ENCODE measurements at regions not wholly inside any gene's neighbourhood (a gene's known extent, or its start where the extent isn't known, plus 50 kb on each side); places are given as distances from the start of the nearest gene placed in this dataset.
A peak's percentile ranks its signal among the peaks of the same experiment; 100 is the strongest.

GRCh38 chr3:168273036-168273435 is 177.3 kb upstream of the GOLIM4 start:
- no peak for DNase-seq

- no peak for DNase-seq
Observed at GRCh38 chr3:168272343-168272985, 176.7 kb upstream of the GOLIM4 start.

- DNase-seq: no peak
Observed at GRCh38 chr3:168271932-168272331, 176.2 kb upstream of the GOLIM4 start.

- no peak for DNase-seq
Observed at GRCh38 chr3:168269001-168269400, 173.3 kb upstream of the GOLIM4 start.

- DNase-seq: no peak
Observed at GRCh38 chr3:168267179-168267578, 171.5 kb upstream of the GOLIM4 start.

GRCh38 chr3:168266335-168266734 is 170.6 kb upstream of the GOLIM4 start:
- no peak for DNase-seq

DNA sequence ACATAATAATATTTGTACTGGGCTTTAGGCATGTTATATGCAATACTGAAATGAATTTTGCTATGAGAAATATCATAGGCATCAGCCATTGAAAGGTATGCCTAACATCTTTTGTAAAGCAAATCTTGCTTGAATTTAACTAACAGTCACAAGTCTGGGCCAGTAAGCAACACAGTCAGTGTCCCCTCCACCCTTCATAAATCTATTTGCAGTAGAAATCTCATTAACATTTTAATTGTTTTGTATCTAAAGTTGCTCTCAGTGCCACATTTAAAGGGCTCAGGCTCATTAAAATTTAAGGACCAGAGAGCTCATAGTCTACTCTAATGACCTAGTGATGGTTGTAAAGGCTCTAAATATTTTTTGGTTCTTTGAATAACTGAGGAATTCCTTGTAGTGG is 167.2 kb upstream of the GOLIM4 start:
- no peak for DNase-seq

DNA sequence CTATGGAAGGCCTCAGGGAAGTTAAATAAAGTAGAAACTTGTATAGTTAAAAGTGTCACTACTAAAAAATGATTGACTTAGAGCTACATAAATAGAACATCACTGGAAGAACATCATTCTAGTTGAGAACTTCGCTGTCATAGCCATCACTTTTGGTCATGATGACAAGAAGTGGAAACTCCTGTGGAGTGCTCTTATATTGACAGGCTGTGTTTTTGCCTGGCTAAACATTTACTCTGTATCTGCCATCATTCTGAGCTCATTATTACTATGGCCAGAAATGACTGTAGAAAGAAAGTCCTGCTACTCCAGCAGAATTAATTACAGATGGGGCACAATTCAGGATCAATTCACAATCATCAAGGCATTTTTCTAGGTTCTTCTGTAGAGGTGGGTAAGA is 165.1 kb upstream of the GOLIM4 start:
- DNase-seq: no peak

GRCh38 chr3:168251371-168251770 is 155.6 kb upstream of the GOLIM4 start:
- DNase-seq: no peak

DNA sequence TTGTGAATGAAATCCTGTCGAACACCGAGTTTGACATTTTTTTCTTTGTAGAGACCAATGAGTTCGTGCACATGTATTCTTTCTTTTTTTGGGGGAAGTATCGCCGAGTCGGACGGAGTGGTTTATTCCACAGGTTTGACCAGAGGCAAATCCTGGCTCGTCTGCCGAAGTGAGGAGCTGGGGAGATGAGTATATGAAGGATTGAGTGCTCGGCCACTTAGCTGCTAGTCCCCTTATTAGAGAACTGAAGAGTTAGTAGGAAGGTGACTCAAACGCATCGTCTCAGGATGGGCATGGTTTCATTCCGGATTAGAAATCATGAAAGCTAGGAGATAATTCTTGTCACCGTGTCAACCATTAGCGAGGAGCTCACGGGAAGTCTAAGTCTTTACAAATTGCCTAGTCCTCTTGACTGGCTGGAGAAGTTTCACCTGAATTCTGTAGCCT is 154.7 kb upstream of the GOLIM4 start:
- DNase-seq: no peak

DNA sequence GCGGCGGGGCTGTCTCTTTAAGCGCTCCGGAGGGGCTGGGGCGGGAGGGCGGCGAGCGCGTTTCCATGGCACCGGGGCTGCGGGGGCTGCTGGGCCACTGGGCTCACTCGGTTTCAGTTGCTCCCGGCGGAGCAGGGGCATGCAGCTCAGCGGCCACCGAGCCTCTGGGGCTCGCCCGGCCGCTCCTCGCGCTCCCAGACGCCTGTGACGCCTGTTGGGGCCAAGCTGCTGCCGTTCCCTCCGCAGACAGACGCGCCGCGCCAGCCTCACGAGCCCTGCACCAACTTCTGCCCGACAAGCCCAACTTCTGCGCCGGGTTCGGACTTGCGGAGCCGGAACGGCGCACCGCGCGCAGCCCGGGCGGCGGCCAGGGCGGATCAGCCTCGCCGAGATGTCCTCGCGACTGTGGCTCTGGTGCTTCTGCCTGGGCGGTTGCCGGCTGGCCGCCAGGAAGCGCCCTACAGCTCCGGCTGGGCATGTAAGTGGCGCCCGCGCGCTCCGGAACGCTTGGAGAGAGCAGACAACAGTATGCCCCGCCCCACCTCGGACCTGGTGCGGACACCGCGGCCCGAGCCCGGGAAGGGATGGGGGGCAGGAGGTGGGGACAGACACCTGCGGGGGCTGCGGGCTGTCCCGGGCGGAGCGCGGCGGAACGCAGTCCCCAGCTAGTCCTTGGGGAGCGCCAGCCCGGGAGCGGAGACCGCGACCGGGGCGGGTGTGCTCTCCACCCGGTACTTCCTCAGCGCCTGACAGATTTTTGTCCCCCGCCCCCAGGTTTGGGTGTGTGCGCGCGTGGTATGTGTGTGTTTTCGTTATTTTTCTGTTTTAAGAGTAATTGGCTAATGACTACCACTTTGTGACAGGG is 154.1 kb upstream of the GOLIM4 start:
- peak; percentile 40 for DNase-seq

GRCh38 chr3:168249205-168249549 is 153.5 kb upstream of the GOLIM4 start:
- no peak for DNase-seq

- peak; percentile 6 for DNase-seq
Observed at GRCh38 chr3:168248383-168249204, 152.9 kb upstream of the GOLIM4 start.

DNA sequence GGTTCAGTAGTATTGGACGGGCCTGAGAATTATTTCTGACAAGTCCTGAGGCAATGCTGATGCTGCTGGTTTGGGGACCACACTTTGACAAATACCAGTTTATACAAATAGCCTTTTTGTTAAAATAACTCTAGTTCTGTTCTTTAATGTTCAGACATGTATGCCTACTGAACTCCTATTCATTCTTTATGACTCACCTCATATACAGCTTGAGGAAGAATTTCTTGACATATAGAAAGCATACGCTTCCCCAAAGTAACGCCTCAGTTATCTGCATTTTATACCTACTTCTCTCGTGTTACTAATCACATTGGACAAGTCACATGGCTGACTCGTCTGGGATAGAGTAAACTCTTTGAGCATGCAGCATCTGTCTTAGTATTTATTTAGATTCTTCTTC is 145.4 kb upstream of the GOLIM4 start:
- DNase-seq: no peak

DNA sequence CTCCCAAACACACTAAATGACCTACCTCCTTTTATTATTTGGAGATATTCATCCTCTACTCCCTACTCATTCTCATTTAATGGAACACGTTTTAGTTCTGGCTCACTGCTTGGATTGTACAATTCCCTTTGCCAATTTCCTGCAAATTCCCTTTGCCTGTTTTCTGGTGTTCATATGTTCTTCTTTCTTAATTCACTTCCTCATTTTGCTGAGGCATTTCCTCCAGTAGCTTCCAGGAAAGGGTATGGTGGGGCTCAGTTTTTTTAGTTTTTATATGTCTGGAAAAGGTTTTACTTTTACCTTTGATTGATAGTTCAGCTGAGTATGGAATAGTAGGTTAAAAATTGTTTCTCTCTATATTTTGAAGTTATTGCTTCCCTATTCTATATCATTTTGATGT is 143.6 kb upstream of the GOLIM4 start:
- DNase-seq: no peak

DNA sequence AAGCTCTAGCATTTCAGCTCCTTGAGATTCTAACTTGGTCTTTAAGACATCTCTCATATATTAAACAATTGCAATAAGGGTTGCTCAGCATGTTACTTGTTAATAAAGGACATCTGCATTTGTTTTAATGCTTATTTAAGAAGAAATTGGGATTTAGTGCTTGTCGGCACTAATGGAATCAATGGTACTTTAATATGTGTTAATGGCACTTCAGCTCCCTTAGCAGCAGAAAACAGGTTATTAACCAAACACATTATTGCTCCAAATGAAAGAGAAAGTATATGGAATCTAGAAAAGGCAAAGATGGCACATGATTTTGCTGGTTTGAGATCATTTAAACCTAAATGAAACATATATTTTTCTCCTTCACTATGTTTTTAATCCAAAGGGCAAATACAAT is 137.3 kb upstream of the GOLIM4 start:
- no peak for DNase-seq

DNA sequence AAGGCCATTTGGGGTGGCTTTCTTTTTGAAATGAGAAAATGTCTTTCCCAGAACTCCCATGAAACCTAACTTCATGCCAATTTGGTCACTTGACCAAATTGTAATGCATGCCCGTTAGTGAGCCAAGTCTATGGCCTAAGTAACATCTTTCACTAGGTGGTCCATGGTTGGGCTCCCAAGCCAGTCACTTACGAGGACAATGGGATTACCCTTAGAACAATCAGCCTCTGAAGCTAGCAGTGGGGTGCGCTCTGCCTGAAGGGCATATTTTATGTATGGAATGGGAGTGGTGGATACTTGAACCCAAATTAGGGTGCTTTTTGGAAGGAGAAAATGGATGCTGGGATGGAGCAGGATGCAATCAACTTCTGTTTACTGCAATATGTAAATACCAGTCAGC is 127.4 kb upstream of the GOLIM4 start:
- no peak for DNase-seq

- no peak for DNase-seq
Observed at GRCh38 chr3:168220556-168220955, 124.8 kb upstream of the GOLIM4 start.

- DNase-seq: no peak
Observed at GRCh38 chr3:168219530-168219929, 123.8 kb upstream of the GOLIM4 start.

DNA sequence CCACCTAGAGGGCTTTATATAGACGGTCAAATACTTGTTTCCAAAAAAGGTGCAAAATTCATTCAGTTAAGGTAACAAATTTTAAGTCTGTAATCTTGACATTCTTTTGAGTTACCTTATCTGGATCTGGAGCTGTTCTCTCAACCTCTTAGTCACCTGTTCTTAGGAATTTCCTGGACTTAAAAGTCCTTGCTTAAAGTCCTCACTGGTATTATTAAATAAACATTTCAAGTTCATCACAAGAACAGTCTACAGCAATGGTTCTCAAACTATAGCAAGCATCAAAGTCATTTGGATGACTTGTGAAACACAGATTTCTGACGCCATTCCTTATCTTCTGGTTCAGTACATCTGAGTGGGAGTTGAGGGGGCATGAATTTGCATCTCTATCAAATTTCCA is 122.9 kb upstream of the GOLIM4 start:
- DNase-seq: no peak

- DNase-seq: no peak
Observed at GRCh38 chr3:168216851-168217250, 121.1 kb upstream of the GOLIM4 start.

DNA sequence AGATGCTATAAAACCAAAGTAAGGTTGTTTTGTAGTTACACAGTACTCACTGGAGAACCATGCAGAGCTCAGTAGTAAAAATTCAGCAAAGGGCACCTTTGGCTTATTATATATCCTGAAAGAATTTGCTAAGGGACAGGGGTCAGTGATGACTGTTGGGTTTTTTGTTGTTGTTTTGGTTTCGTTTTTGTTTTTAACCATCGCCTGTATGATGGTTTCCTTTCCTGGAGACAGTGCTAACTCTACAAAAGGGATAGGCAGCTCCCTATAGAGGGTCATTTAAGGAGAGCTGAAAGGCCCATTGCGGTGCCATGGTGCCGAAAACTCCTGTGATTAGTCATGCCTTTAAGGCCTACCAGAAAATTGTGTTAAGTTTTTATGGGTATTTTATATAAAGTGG is 118.2 kb upstream of the GOLIM4 start:
- DNase-seq: no peak

- no peak for DNase-seq
Observed at GRCh38 chr3:168212664-168213285, 117.1 kb upstream of the GOLIM4 start.
